Right lobe of liver (tissue), 4 donors: ENCODE measurements at regions not wholly inside any gene's neighbourhood (a gene's known extent, or its start where the extent isn't known, plus 50 kb on each side); places are given as distances from the start of the nearest gene placed in this dataset.
"Not testable (repeated sequence)": the region's sequence is repeated elsewhere in the genome, so short reads cannot be mapped to it uniquely, and the experiment has no call there.

Source experiments
- CTCF ChIP-seq, 4 donors: fragments of 200-600 bp in 3 of 4; fragments of 450-650 bp in 1 of 4; IDR thresholded peaks; one replicate each; pipeline versions ENCODE4 v1.5.1 to v1.8.0; 2016 to 2022; ENCODE audit warnings: antibody characterized with exemption in 4 of 4, mild to moderate bottlenecking in 2 of 4
- POLR2A ChIP-seq: fragments of 450-650 bp; IDR thresholded peaks from one replicate; pipeline ENCODE4 v1.6.1; 2017; ENCODE audit warnings: antibody characterized with exemption, mild to moderate bottlenecking
- donor health status: DM: no; HTN: no; CAD: no.
- donor health status: DM: no; HTN: no; CAD: no.
- donor health status: DM: no; HTN: yes; CAD: no.

GRCh38 chr7:39869888-39870522 is 80.1 kb upstream of the CDK13 start:
- not testable (repeated sequence) for TF ChIP-seq CTCF (IDR thresholded peaks at IDR 0.05); POLR2A
